ENCODE measurements at regions not wholly inside any gene's neighbourhood (a gene's known extent, or its start where the extent isn't known, plus 50 kb on each side); places are given as distances from the start of the nearest gene placed in this dataset.

DNA sequence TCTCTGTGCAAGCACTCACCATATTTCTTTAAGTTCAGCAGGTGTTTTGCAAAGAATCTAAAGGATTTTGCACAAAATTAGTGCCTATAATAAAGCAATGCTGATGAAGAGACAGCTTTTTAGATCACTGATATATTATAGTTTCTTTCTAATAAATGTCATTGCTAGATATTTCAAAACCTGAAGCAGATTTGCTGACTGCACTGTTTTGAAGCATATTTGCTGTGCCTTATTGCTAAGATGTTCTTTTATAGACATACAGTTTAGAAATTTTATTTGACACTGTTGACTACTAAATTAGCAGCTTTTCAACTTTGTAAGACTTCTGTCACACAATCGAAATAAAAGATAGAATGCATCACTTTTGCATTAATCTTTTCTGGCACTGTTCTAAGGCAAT lies 620.9 kb upstream of the CELF4 start (continued):
- TF ChIP-seq, protein P1, sequence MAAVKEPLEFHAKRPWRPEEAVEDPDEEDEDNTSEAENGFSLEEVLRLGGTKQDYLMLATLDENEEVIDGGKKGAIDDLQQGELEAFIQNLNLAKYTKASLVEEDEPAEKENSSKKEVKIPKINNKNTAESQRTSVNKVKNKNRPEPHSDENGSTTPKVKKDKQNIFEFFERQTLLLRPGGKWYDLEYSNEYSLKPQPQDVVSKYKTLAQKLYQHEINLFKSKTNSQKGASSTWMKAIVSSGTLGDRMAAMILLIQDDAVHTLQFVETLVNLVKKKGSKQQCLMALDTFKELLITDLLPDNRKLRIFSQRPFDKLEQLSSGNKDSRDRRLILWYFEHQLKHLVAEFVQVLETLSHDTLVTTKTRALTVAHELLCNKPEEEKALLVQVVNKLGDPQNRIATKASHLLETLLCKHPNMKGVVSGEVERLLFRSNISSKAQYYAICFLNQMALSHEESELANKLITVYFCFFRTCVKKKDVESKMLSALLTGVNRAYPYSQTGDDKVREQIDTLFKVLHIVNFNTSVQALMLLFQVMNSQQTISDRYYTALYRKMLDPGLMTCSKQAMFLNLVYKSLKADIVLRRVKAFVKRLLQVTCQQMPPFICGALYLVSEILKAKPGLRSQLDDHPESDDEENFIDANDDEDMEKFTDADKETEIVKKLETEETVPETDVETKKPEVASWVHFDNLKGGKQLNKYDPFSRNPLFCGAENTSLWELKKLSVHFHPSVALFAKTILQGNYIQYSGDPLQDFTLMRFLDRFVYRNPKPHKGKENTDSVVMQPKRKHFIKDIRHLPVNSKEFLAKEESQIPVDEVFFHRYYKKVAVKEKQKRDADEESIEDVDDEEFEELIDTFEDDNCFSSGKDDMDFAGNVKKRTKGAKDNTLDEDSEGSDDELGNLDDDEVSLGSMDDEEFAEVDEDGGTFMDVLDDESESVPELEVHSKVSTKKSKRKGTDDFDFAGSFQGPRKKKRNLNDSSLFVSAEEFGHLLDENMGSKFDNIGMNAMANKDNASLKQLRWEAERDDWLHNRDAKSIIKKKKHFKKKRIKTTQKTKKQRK (IDR thresholded peaks at IDR 0.05; ENCODE audit: low read depth, low read length) = no peak
- TF ChIP-seq ZNF622 (IDR thresholded peaks at IDR 0.05) (no peak), TAF1 (IDR thresholded peaks at IDR 0.05; ENCODE audit: borderline replicate concordance, low read depth, low read length) (no peak), RELA (IDR thresholded peaks at IDR 0.05; ENCODE audit: borderline replicate concordance, partially characterized antibody) (no peak)

DNA sequence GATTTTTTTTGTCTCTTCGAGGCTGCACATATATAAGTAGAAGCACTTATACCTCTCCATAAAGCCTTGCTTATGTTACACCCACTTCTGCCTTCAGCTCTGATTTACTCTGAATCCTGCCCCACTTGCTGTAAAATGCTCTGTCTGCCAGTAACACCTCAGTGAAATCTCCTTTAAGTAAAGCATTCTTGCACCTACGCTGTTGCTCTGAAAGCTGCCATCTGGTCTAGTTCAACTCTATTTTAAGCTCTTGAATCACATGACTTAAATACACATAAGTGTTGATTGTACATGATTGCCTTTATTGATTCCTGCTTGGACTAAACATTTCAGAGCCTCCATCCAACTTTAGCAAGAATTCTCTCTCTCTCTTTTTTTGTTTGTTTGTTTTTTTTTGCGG lies 609.0 kb upstream of the CELF4 start:
- Histone ChIP-seq H3K9ac (ENCODE audit: control insufficient read depth, insufficient read depth, low read length) (no peak overlapping the region), H3K79me2 (ENCODE audit: control insufficient read depth, insufficient read depth, low read length) (no peaks in the 10 kb centered on the region), H3K4me1 (ENCODE audit: control insufficient read depth, insufficient read depth, low read length) (no peaks in the 10 kb centered on the region), H3K9me3 (replicated peaks; ENCODE audit: control insufficient read depth, insufficient read depth, low read length) (no peaks in the 10 kb centered on the region), H3K4me3 (no peak overlapping the region), H3K36me3 (ENCODE audit: control insufficient read depth in 2 of 2, insufficient read depth in 2 of 2, low read length in 1 of 2) (no peaks in the 10 kb centered on the region), H2AFZ (ENCODE audit: control insufficient read depth, low read depth, low read length) (no peak overlapping the region), H3K4me2 (ENCODE audit: control insufficient read depth, insufficient read depth) (no peak overlapping the region), H3K27ac (ENCODE audit: control insufficient read depth, insufficient read depth) (no peak overlapping the region), H4K20me1 (ENCODE audit: control insufficient read depth, insufficient read depth) (no peaks in the 10 kb centered on the region), H3K27me3 (replicated peaks in 1 of 2; ENCODE audit: control insufficient read depth in 2 of 2, insufficient read depth in 2 of 2, low read length in 1 of 2) (no peaks in the 10 kb centered on the region)
- ChIA-PET SMC1A (ENCODE audit: uncharacterized antibody, unreplicated experiment) (interaction anchor here (1.4 kb wide), 1 partner anchor 9 kb away, joined by 3 read pairs; no protein-coding TSS in a partner anchor), POLR2A (no interaction called here), CTCF (no interaction called here), RAD21 (ENCODE audit: unreplicated experiment) (no interaction called here)
- no TSS peak for BruUV-seq (replicated peaks)
- ATAC-seq (no peak), FAIRE-seq (no peak), DNase-seq (ENCODE audit: low read depth, low spot score) (no peak)
- intact Hi-C loops (cut with micrococcal nuclease; ENCODE audit: unreplicated experiment) (no loop called here), in situ Hi-C loops (cut with MboI) (no loop called here)
- 9% methylated on average over 3 of the region's 3 CpGs for WGBS (ENCODE audit: insufficient coverage, insufficient replicate concordance, low lambda C conversion rate, missing lambda C conversion rate)
- TF ChIP-seq, protein P2, sequence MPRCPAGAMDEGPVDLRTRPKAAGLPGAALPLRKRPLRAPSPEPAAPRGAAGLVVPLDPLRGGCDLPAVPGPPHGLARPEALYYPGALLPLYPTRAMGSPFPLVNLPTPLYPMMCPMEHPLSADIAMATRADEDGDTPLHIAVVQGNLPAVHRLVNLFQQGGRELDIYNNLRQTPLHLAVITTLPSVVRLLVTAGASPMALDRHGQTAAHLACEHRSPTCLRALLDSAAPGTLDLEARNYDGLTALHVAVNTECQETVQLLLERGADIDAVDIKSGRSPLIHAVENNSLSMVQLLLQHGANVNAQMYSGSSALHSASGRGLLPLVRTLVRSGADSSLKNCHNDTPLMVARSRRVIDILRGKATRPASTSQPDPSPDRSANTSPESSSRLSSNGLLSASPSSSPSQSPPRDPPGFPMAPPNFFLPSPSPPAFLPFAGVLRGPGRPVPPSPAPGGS (IDR thresholded peaks at IDR 0.05; ENCODE audit: borderline replicate concordance, insufficient read depth, low read depth, low read length, poor library complexity, severe bottlenecking) = no peak
- TF ChIP-seq RELA (IDR thresholded peaks at IDR 0.05; ENCODE audit: borderline replicate concordance, partially characterized antibody) = no peak
- no peak for TF ChIP-seq BHLHE40 (IDR thresholded peaks at IDR 0.05; ENCODE audit: borderline replicate concordance in 1 of 2, low read depth in 2 of 2, low read length in 1 of 2)
- no peak for TF ChIP-seq KDM1A (IDR thresholded peaks at IDR 0.05; ENCODE audit: borderline replicate concordance)
- TF ChIP-seq, protein P3, sequence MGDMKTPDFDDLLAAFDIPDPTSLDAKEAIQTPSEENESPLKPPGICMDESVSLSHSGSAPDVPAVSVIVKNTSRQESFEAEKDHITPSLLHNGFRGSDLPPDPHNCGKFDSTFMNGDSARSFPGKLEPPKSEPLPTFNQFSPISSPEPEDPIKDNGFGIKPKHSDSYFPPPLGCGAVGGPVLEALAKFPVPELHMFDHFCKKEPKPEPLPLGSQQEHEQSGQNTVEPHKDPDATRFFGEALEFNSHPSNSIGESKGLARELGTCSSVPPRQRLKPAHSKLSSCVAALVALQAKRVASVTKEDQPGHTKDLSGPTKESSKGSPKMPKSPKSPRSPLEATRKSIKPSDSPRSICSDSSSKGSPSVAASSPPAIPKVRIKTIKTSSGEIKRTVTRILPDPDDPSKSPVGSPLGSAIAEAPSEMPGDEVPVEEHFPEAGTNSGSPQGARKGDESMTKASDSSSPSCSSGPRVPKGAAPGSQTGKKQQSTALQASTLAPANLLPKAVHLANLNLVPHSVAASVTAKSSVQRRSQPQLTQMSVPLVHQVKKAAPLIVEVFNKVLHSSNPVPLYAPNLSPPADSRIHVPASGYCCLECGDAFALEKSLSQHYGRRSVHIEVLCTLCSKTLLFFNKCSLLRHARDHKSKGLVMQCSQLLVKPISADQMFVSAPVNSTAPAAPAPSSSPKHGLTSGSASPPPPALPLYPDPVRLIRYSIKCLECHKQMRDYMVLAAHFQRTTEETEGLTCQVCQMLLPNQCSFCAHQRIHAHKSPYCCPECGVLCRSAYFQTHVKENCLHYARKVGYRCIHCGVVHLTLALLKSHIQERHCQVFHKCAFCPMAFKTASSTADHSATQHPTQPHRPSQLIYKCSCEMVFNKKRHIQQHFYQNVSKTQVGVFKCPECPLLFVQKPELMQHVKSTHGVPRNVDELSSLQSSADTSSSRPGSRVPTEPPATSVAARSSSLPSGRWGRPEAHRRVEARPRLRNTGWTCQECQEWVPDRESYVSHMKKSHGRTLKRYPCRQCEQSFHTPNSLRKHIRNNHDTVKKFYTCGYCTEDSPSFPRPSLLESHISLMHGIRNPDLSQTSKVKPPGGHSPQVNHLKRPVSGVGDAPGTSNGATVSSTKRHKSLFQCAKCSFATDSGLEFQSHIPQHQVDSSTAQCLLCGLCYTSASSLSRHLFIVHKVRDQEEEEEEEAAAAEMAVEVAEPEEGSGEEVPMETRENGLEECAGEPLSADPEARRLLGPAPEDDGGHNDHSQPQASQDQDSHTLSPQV (IDR thresholded peaks at IDR 0.05) = no peak
- no peak for TF ChIP-seq SMARCA5 (IDR thresholded peaks at IDR 0.05)
- no peak for TF ChIP-seq ZSCAN29 (IDR thresholded peaks at IDR 0.05)
- no peak for TF ChIP-seq NFYB (IDR thresholded peaks at IDR 0.05; ENCODE audit: insufficient read depth, low read depth, low read length)
- TF ChIP-seq TCF3 (IDR thresholded peaks at IDR 0.05; ENCODE audit: borderline replicate concordance, insufficient read depth, low read depth, low read length) = no peak
- TF ChIP-seq PML (IDR thresholded peaks at IDR 0.05; ENCODE audit: low read length) = no peak

Data from GM12878 (cell line).